HG03520 (cell line): ENCODE measurements at regions not wholly inside any gene's neighbourhood (a gene's known extent, or its start where the extent isn't known, plus 50 kb on each side); places are given as distances from the start of the nearest gene placed in this dataset.

Experiments used
- ATAC-seq: cut with Tn5 transposase; IDR thresholded peaks from one replicate; pipeline ENCODE4 v1.9.1; 2021; ENCODE audit warnings: mild to moderate bottlenecking, moderate library complexity; ENCODE audit not compliant: unreplicated experiment

- peak; percentile 87 for ATAC-seq
These were observed 175.8 kb upstream of the PIEZO2 start for GRCh38 chr18:11324956-11325882.

GRCh38 chr18:11324510-11324909 lies 175.1 kb upstream of the PIEZO2 start:
- no peak for ATAC-seq

- no peak for ATAC-seq
These were observed 174.0 kb upstream of the PIEZO2 start for GRCh38 chr18:11323359-11323819.

DNA sequence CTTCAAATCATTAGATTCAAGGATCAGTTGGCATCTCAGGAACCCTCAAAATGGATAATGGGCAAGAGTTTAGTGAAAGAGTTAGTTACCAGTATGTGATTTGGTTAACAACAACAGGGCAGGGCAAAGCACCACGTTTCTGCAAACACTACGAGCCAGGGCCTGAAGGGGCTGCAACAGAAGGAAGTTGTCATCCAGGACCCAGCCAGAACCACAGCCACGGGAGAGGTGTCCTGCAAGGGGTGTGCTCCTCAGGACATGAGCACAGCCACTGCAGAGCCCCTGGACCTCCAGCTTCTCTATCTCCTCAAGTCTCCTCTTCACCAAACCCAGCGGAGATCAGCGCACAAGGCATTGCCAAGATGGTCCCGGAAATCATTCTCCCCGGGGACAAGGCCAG lies 173.3 kb upstream of the PIEZO2 start:
- ATAC-seq = no peak

DNA sequence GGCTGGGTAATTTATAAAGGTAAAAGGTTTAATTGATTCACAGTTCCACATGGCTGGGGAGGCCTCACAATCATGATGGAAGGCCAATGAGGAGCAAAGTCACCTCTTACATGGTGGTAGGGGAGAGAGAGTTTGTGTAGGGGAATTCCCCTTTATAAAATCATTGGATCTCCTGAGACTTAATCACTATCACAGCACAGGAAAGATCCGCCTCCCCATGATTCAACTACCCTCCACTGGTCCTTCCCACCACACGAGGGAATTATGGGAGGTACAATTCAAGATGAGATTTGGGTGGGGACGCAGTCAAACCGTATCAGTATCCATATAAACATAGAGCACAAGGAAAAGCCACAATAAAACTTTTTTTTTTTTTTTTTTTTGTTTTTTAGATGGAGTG lies 172.6 kb upstream of the PIEZO2 start:
- ATAC-seq = no peak

DNA sequence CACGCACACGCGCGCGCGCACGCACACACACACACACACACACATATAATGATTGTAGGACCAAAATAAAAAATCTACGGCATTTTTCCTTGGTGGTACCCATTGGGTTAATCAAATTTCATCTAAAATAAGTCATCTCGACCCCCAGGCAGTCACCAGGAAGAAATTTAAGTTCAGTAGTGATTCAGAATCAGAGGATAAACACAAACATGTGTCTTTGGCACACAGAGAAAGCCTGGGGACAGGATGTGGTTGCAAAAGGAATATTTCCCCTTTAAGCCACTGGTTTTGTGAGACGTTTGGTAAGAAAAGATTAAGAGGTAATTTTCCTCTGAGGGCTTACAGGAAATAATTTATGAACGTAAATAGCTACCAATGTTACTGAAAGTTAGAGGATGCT lies 171.6 kb upstream of the PIEZO2 start:
- ATAC-seq = no peak

- no peak for ATAC-seq
These were observed 167.2 kb upstream of the PIEZO2 start for GRCh38 chr18:11316546-11316945.

DNA sequence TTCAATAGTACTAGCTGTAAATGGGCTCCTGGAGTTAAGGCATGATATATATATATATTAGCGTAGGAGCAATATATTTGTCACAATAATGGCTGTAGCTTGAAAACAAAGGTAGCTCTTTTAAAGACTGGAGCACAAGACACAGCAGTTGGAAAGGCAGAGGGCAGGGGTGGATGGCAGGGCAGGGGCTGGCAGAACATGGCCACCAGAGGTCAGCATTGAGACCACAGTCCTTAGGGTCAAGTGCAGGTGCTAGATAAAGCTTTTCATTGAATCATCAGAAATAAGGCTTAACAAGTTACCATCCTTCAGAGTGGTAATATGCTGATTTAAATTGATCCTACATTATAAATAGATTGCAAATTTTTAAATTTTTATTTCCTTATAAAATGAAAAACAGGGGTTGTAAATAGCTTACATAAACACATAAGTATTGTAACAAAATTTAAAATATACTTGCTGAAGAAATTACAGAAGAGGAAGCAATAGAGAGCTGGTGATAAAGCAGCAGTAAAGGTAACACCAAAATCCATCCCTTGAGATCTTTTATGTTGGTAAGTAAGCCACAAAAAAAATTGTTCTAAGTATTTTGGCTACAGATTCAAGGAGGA lies 161.2 kb upstream of the PIEZO2 start:
- no peak for ATAC-seq

DNA sequence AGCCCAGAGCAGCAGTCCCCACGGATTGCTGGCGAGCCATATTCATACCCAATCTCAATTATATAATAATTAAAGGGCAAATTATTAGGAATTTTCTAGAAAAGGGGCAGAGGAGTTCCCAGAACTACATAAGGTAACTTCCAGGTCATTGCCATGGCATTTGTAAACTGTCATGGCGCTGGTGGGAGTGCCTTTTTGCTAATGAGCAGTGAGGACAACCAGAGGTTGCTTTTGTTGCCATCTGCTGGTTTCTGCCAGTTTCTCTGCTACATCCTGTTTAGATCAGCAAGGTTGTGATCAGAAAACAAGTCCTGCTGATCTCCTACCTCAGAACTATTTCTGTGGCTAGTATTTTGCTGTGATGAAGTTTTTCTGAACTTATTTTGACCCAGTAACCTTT lies 159.8 kb upstream of the PIEZO2 start:
- ATAC-seq = no peak

DNA sequence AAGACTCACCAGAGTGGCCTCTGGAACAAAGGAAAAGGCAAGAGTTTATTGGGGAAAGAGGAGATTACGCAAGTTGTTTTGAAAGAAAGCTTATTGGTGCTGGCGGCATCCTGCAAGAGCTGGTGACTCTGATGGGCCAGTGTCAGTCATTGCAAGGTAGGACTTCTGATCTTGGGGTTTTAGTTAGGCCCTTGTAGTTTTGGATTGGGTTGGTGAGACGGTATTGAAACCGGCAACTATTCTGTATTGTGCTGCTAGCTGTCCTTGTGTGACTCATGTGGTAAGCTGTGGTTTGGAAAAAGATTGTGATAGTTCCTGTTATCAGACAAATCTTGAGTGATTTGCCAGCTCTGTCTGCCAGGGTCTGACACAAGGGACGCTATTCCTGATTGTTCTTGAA lies 159.1 kb upstream of the PIEZO2 start:
- no peak for ATAC-seq

- no peak for ATAC-seq
These were observed 158.3 kb upstream of the PIEZO2 start for GRCh38 chr18:11307716-11308115.

DNA sequence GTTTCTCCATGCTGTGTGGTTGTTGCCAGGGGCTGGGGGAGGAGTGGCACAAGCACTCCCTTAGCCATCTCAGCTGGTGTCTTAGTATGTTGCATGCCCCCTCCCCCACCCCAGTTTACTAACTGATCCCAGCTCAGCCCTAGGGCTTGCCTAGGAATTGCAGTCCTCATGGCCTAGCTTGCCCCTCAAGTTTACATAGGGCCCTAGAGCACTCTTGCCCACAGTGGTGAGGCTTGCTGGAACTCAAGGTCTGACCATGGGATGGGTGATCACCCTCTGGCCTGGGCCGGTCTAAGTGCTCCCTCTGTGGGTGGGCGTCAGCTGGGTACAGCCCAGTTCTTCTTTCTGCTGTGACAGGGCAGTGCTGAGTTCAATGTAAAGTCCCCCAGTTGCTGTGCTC lies 156.1 kb upstream of the PIEZO2 start:
- no peak for ATAC-seq

GRCh38 chr18:11304928-11305327 lies 155.6 kb upstream of the PIEZO2 start:
- no peak for ATAC-seq

DNA sequence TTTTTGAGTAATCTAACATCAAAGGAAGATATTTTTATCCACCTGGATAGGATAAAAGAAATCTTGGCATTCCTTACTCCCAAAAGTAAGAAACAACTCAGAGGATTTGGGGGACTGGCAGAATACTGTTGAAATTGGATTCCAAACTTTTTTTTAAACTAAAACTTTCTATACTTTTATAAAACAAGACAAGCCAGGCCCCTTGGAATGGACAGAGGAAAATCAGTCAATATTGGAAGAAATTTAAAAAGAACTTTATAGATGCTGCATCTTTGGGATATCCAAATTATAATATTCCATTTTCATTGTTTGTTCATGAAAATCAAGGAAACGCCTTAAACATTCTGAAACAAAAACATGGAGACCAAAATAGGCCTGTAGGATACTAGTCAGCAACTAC lies 147.6 kb upstream of the PIEZO2 start:
- ATAC-seq = no peak

GRCh38 chr18:11293794-11294193 lies 144.4 kb upstream of the PIEZO2 start:
- ATAC-seq = no peak

DNA sequence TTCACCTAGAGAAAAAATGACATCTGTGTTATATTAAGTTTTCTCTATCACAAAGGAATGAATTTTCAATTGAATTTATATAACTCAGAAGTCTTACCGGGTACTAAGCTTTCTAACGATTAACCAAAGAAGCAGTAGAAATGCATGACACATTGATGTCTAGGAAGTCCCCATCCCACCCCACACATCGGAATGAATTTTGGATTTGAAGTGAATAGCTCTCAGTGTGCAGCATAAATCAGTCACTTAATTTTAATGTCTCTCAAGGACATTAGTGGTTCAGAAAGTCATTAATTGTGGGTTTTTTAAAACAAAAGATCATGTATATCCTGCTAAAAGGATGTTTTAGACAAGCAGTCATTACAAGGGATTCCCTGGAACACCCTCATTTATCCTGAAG lies 141.4 kb upstream of the PIEZO2 start:
- no peak for ATAC-seq

- ATAC-seq = no peak
These were observed 139.9 kb upstream of the PIEZO2 start for GRCh38 chr18:11289248-11289647.

- no peak for ATAC-seq
These were observed 139.0 kb upstream of the PIEZO2 start for GRCh38 chr18:11288401-11288800.

DNA sequence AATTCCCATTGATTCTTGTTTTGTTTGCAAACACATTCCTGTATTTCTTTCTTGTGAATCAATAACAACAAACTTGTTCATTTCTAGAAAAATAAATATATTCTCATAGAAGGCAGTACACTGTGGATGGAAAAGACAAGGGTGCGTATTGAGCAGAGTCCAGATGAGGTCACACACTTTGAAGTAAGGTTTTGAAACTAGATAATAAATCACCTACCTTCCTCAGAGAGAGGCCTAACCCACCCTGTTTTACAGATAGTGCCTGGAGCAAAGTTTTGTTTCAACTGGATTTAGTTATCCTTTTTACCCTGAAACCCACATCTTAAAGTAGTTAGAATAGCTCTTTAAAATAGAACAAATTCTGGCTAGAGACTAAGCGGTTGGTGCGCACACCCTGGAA lies 137.1 kb upstream of the PIEZO2 start:
- ATAC-seq = no peak

DNA sequence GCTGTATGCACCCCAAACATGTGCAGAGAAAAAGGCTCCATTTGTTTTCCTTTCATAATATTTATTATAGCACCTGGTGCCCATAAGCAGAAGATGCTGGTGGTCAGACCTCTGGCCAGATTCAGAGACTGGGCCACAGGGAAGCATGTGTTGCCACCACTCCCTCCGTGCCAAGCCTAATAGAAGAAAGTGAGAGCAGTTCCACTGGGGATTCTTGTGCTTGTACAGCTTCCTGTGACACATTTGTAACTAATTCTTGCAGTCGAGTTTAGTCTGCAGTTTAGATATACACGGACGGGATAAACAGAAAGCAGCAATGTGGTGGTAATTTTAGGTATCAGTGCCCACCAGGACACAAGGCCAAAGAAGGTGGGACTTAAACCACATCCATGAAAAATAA lies 135.4 kb upstream of the PIEZO2 start:
- ATAC-seq = no peak

- ATAC-seq = no peak
These were observed 135.0 kb upstream of the PIEZO2 start for GRCh38 chr18:11284349-11284748.

DNA sequence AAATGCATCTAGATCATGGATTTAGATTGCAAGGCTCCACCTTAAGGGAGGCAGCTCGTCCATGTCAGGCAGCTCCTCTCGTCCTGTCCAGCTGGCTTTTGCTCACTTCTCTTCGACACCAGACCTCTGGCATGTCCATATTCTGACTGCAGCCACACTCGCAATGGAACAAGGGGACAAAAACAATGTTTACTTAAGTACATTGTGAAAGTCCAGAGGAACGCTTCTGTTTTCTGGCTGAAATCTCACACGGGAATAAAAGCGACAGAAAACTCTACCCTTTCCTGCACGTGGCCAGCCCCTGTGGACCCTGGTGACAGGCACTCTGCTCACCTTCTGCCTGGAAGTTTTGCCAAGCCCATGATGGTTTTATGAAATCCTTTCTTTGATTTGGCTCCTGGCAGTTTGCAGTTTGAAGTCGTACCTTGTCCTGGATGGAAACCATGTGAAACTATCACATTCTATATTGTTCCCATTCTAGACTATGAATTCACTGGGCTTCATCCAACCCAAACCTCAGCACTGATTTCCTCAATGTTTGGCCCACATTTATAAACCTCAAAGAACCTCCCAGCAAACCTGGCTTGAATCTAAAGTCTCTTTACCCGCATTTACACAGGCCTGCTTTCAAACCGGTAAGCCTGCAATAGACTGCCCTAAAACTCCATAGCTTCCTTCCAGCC lies 134.3 kb upstream of the PIEZO2 start:
- ATAC-seq = no peak
